HG02642 (cell line): ENCODE measurements at regions not wholly inside any gene's neighbourhood (a gene's known extent, or its start where the extent isn't known, plus 50 kb on each side); places are given as distances from the start of the nearest gene placed in this dataset.

Experiments
- ATAC-seq: cut with Tn5 transposase; IDR thresholded peaks from one replicate; pipeline ENCODE4 v1.9.1; 2021; ENCODE audit warnings: mild to moderate bottlenecking; ENCODE audit not compliant: unreplicated experiment, poor library complexity

- no peak for ATAC-seq
These were observed 754.8 kb downstream of the RAB28 start for GRCh38 chr4:12729384-12729783.

GRCh38 chr4:12724510-12724909 lies 759.6 kb downstream of the RAB28 start:
- ATAC-seq = peak; percentile 47

GRCh38 chr4:12723849-12724447 lies 760.2 kb downstream of the RAB28 start:
- no peak for ATAC-seq

- ATAC-seq = no peak
These were observed 767.2 kb downstream of the RAB28 start for GRCh38 chr4:12716896-12717295.

GRCh38 chr4:12712648-12713339 lies 771.3 kb downstream of the RAB28 start:
- ATAC-seq = no peak

- ATAC-seq = no peak
These were observed 776.6 kb downstream of the RAB28 start for GRCh38 chr4:12707381-12708175.

- ATAC-seq = no peak
These were observed 781.1 kb downstream of the RAB28 start for GRCh38 chr4:12703036-12703435.

- peak; percentile 50 for ATAC-seq
These were observed 782.8 kb downstream of the RAB28 start for GRCh38 chr4:12701384-12701783.

GRCh38 chr4:12697970-12698369 lies 786.2 kb downstream of the RAB28 start:
- ATAC-seq = peak; percentile 64

GRCh38 chr4:12692815-12693214 lies 791.3 kb downstream of the RAB28 start:
- no peak for ATAC-seq

GRCh38 chr4:12691168-12691567 lies 793.0 kb downstream of the RAB28 start:
- no peak for ATAC-seq

GRCh38 chr4:12689457-12689856 lies 794.7 kb downstream of the RAB28 start:
- ATAC-seq = no peak

- ATAC-seq = no peak
These were observed 804.9 kb downstream of the RAB28 start for GRCh38 chr4:12679217-12679616.

GRCh38 chr4:12674184-12674583 lies 810.0 kb downstream of the RAB28 start:
- ATAC-seq = no peak

GRCh38 chr4:12672303-12672702 lies 811.8 kb downstream of the RAB28 start:
- no peak for ATAC-seq

GRCh38 chr4:12658146-12658545 lies 826.0 kb downstream of the RAB28 start:
- no peak for ATAC-seq

- no peak for ATAC-seq
These were observed 832.3 kb downstream of the RAB28 start for GRCh38 chr4:12651876-12652275.

GRCh38 chr4:12645732-12646131 lies 838.4 kb downstream of the RAB28 start:
- no peak for ATAC-seq

- ATAC-seq = no peak
These were observed 839.9 kb downstream of the RAB28 start for GRCh38 chr4:12644261-12644660.

GRCh38 chr4:12636191-12636590 lies 847.9 kb downstream of the RAB28 start:
- no peak for ATAC-seq

- no peak for ATAC-seq
These were observed 848.5 kb downstream of the RAB28 start for GRCh38 chr4:12635629-12636028.
